ENCODE measurements at regions not wholly inside any gene's neighbourhood (a gene's known extent, or its start where the extent isn't known, plus 50 kb on each side); places are given as distances from the start of the nearest gene placed in this dataset.
"Not testable (repeated sequence)": the region's sequence is repeated elsewhere in the genome, so short reads cannot be mapped to it uniquely, and the experiment has no call there.

GRCh38 chr3:95237783-95238182 lies 1174.9 kb downstream of the NSUN3 start:
- H3K27ac ChIP-seq: no peak overlapping the region
- TF ChIP-seq CTCF (conservative IDR thresholded peaks at IDR 0.05) (no peak), ZFX (IDR thresholded peaks at IDR 0.05) (no peak)

- no peak for TF ChIP-seq ZFX (IDR thresholded peaks at IDR 0.05)
- no peak for TF ChIP-seq CTCF (conservative IDR thresholded peaks at IDR 0.05)
- no peak overlapping the region for H3K27ac ChIP-seq
These were observed 1177.5 kb downstream of the NSUN3 start for GRCh38 chr3:95240395-95240794.

GRCh38 chr3:95241256-95241655 lies 1178.4 kb downstream of the NSUN3 start:
- H3K27ac ChIP-seq: not testable (repeated sequence)

- no peak overlapping the region for H3K27ac ChIP-seq
- TF ChIP-seq ZFX (IDR thresholded peaks at IDR 0.05): no peak
- no peak for TF ChIP-seq CTCF (conservative IDR thresholded peaks at IDR 0.05)
These were observed 1183.6 kb downstream of the NSUN3 start for GRCh38 chr3:95246413-95246812.

GRCh38 chr3:95254061-95254460 lies 1191.2 kb downstream of the NSUN3 start:
- TF ChIP-seq ZFX (IDR thresholded peaks at IDR 0.05): no peak
- TF ChIP-seq CTCF (conservative IDR thresholded peaks at IDR 0.05): no peak
- H3K27ac ChIP-seq: no peak overlapping the region

GRCh38 chr3:95254758-95255157 lies 1191.9 kb downstream of the NSUN3 start:
- no peak for TF ChIP-seq CTCF (conservative IDR thresholded peaks at IDR 0.05)
- TF ChIP-seq ZFX (IDR thresholded peaks at IDR 0.05): no peak
- no peak overlapping the region for H3K27ac ChIP-seq

- TF ChIP-seq CTCF (conservative IDR thresholded peaks at IDR 0.05): no peak
- no peak for TF ChIP-seq ZFX (IDR thresholded peaks at IDR 0.05)
- H3K27ac ChIP-seq: no peak overlapping the region
These were observed 1202.3 kb downstream of the NSUN3 start for GRCh38 chr3:95265129-95265528.

- TF ChIP-seq ZFX (IDR thresholded peaks at IDR 0.05) (no peak), CTCF (conservative IDR thresholded peaks at IDR 0.05) (no peak)
- no peak overlapping the region for H3K27ac ChIP-seq
These were observed 1208.5 kb downstream of the NSUN3 start for GRCh38 chr3:95271395-95271794.

Measured in C4-2B (cell line).